ENCODE measurements at regions not wholly inside any gene's neighbourhood (a gene's known extent, or its start where the extent isn't known, plus 50 kb on each side); places are given as distances from the start of the nearest gene placed in this dataset.

GRCh38 chr7:152966189-152966588 lies 206.6 kb downstream of the ACTR3B start:
- Mint-ChIP-seq H3K36me3 (ENCODE audit: low read depth) (no peaks in the 10 kb centered on the region), H3K27ac (no peak overlapping the region), H3K4me3 (ENCODE audit: low read depth) (no peak overlapping the region), H3K4me1 (ENCODE audit: low read depth) (no peaks in the 10 kb centered on the region), H3K9me3 (no peaks in the 10 kb centered on the region), H3K27me3 (ENCODE audit: low read depth) (no peaks in the 10 kb centered on the region)
- no peak for DNase-seq (ENCODE audit: low spot score)
- intact Hi-C loops (cut with micrococcal nuclease) = no loop called here

DNA sequence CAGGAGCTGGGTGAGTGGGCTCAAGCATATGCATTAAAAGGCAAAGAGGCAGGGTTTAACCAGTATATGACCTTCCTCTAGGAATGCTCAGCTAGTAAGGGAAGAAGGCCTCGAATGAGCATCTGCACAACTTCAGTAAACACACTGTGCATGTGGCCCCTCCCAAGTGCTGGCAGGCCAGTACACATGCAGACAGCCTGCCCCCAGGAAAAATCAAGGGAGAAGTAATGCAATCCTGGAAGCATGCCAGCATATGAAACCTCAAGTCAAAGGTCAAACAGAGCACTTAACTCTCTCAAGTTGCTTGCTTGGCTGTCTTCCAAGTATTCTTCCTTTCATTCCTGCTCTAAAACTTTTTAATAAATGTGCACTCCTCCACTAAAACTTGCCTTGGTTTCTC lies 208.4 kb downstream of the ACTR3B start:
- H3K4me1 Mint-ChIP-seq (ENCODE audit: low read depth) = no peaks in the 10 kb centered on the region

DNA sequence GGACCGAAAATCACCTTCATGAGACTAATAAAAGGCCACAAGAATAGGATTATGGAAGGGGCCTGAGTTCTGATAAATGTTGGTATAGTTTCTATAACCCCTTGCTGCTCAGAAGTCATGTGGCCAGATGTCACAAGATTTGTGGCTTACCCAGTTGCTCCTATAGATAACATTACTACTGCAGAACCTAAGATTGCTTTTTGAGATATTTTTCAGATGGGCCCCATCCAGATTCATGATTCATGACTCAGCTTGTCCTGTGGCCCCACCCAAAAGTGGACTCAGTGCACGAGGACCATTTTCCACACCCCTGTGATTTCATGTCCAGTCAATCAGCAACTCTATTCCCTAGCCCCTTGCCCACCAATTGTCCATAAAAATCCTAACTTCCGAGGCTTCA lies 209.0 kb downstream of the ACTR3B start:
- no peak for DNase-seq (ENCODE audit: low spot score)
- Mint-ChIP-seq H3K4me3 (ENCODE audit: low read depth) (no peak overlapping the region), H3K27ac (no peak overlapping the region), H3K36me3 (ENCODE audit: low read depth) (no peaks in the 10 kb centered on the region), H3K27me3 (ENCODE audit: low read depth) (no peaks in the 10 kb centered on the region), H3K9me3 (peaks cover 4% of the 10 kb centered on the region), H3K4me1 (ENCODE audit: low read depth) (no peaks in the 10 kb centered on the region)
- intact Hi-C loops (cut with micrococcal nuclease) = no loop called here

More for the DNA sequence above, 208.4 kb downstream of the ACTR3B start:
- no peaks in the 10 kb centered on the region for H3K27me3 Mint-ChIP-seq (ENCODE audit: low read depth)
- intact Hi-C loops (cut with micrococcal nuclease) = no loop called here
- H3K27ac Mint-ChIP-seq = no peak overlapping the region
- DNase-seq (ENCODE audit: low spot score) = no peak
- H3K36me3 Mint-ChIP-seq (ENCODE audit: low read depth) = no peaks in the 10 kb centered on the region
- peaks cover 4% of the 10 kb centered on the region for H3K9me3 Mint-ChIP-seq
- H3K4me3 Mint-ChIP-seq (ENCODE audit: low read depth) = no peak overlapping the region

GRCh38 chr7:152969335-152969734 lies 209.8 kb downstream of the ACTR3B start:
- intact Hi-C loops (cut with micrococcal nuclease) = no loop called here
- Mint-ChIP-seq H3K9me3 (peaks cover 4% of the 10 kb centered on the region), H3K27me3 (ENCODE audit: low read depth) (no peaks in the 10 kb centered on the region), H3K36me3 (ENCODE audit: low read depth) (no peaks in the 10 kb centered on the region), H3K4me1 (ENCODE audit: low read depth) (no peaks in the 10 kb centered on the region), H3K4me3 (ENCODE audit: low read depth) (no peak overlapping the region), H3K27ac (no peak overlapping the region)
- DNase-seq (ENCODE audit: low spot score) = no peak

DNA sequence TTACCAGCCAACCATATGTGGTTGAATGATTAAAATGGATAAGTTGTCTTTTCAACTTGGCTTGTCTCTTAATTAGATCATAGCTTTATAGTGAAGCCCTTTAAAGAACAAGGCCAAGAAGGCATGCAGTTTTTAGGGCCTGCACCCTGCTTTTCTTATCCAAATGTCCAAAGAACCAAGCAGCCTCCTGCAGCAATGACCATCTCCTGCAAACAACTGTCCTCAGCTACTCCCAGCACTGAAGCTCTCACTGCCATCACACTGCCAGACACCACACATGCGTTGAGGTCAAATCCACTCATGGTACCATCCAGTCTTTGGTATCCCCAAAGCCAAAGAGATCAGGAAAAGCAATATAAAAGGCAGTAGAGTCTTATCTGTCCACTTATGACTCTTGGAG lies 210.3 kb downstream of the ACTR3B start:
- DNase-seq (ENCODE audit: low spot score) = no peak
- no peaks in the 10 kb centered on the region for H3K4me1 Mint-ChIP-seq (ENCODE audit: low read depth)
- H3K36me3 Mint-ChIP-seq (ENCODE audit: low read depth) = no peaks in the 10 kb centered on the region
- intact Hi-C loops (cut with micrococcal nuclease) = no loop called here
- H3K27ac Mint-ChIP-seq = no peak overlapping the region
- peaks cover 4% of the 10 kb centered on the region for H3K9me3 Mint-ChIP-seq
- H3K27me3 Mint-ChIP-seq (ENCODE audit: low read depth) = no peaks in the 10 kb centered on the region
- no peak overlapping the region for H3K4me3 Mint-ChIP-seq (ENCODE audit: low read depth)

DNA sequence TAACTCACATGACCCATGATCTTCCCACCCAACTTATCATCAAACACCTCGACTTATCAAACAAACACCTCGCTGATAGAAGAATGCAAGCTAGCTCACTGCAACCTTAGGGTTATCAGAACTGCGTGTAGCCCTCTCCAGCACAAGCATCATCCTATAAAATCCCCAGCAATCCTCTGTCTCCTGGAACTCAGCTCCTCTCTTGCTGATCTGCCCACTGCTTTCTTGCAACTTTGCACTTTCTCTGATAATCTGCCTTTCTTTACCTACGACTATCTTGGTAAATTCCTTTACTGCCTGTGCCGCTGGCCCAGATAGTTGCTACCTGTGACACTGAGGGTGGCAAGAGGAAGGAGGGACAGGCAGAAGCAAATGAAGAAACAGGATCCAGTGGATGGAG lies 210.9 kb downstream of the ACTR3B start:
- no peaks in the 10 kb centered on the region for H3K36me3 Mint-ChIP-seq (ENCODE audit: low read depth)
- H3K4me3 Mint-ChIP-seq (ENCODE audit: low read depth) = no peak overlapping the region
- intact Hi-C loops (cut with micrococcal nuclease) = no loop called here
- no peak for DNase-seq (ENCODE audit: low spot score)
- peaks cover 4% of the 10 kb centered on the region for H3K9me3 Mint-ChIP-seq
- H3K27ac Mint-ChIP-seq = no peak overlapping the region
- H3K4me1 Mint-ChIP-seq (ENCODE audit: low read depth) = no peaks in the 10 kb centered on the region
- H3K27me3 Mint-ChIP-seq (ENCODE audit: low read depth) = no peaks in the 10 kb centered on the region

GRCh38 chr7:152974577-152974976 lies 215.0 kb downstream of the ACTR3B start:
- Mint-ChIP-seq H3K4me3 (ENCODE audit: low read depth) (no peak overlapping the region), H3K27me3 (ENCODE audit: low read depth) (no peaks in the 10 kb centered on the region), H3K9me3 (peaks cover 4% of the 10 kb centered on the region), H3K4me1 (ENCODE audit: low read depth) (no peaks in the 10 kb centered on the region), H3K27ac (no peak overlapping the region), H3K36me3 (ENCODE audit: low read depth) (no peaks in the 10 kb centered on the region)
- DNase-seq (ENCODE audit: low spot score) = no peak
- intact Hi-C loops (cut with micrococcal nuclease) = no loop called here

- intact Hi-C loops (cut with micrococcal nuclease) = no loop called here
- no peaks in the 10 kb centered on the region for H3K36me3 Mint-ChIP-seq (ENCODE audit: low read depth)
- no peaks in the 10 kb centered on the region for H3K4me1 Mint-ChIP-seq (ENCODE audit: low read depth)
- DNase-seq (ENCODE audit: low spot score) = no peak
- H3K27ac Mint-ChIP-seq = no peak overlapping the region
- peaks cover 4% of the 10 kb centered on the region for H3K9me3 Mint-ChIP-seq
- no peak overlapping the region for H3K4me3 Mint-ChIP-seq (ENCODE audit: low read depth)
- H3K27me3 Mint-ChIP-seq (ENCODE audit: low read depth) = no peaks in the 10 kb centered on the region
These were observed 215.5 kb downstream of the ACTR3B start for GRCh38 chr7:152975076-152975475.

DNA sequence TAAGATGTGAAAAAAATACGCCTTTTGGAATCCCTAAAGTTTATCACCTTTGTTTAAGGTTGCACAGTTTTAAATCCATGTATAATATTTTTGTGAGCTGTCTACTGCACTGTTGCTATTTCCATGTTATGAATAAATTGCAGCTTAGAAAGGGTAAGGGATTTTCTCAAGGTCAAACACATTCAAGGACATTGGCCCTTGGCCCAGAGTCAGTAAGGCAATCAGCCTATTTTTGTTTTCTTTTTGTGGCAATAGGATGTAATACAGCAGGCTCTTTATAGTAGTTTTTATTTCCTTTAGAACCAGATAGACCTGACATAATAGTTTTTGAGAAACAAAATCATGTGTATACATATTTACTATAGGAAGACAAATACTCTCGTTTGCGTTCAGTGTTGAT lies 219.8 kb downstream of the ACTR3B start:
- Mint-ChIP-seq H3K36me3 (ENCODE audit: low read depth) (no peaks in the 10 kb centered on the region), H3K27ac (no peak overlapping the region), H3K4me3 (ENCODE audit: low read depth) (no peak overlapping the region), H3K9me3 (no peaks in the 10 kb centered on the region), H3K27me3 (ENCODE audit: low read depth) (no peaks in the 10 kb centered on the region), H3K4me1 (ENCODE audit: low read depth) (no peaks in the 10 kb centered on the region)
- intact Hi-C loops (cut with micrococcal nuclease) = no loop called here
- DNase-seq (ENCODE audit: low spot score) = no peak

- Mint-ChIP-seq H3K9me3 (no peaks in the 10 kb centered on the region), H3K4me3 (ENCODE audit: low read depth) (no peak overlapping the region), H3K36me3 (ENCODE audit: low read depth) (no peaks in the 10 kb centered on the region), H3K27me3 (ENCODE audit: low read depth) (no peaks in the 10 kb centered on the region), H3K27ac (no peak overlapping the region), H3K4me1 (ENCODE audit: low read depth) (no peaks in the 10 kb centered on the region)
- no peak for DNase-seq (ENCODE audit: low spot score)
- intact Hi-C loops (cut with micrococcal nuclease) = no loop called here
These were observed 224.9 kb downstream of the ACTR3B start for GRCh38 chr7:152984421-152984820.

- Mint-ChIP-seq H3K27me3 (ENCODE audit: low read depth) (no peaks in the 10 kb centered on the region), H3K4me3 (ENCODE audit: low read depth) (no peak overlapping the region), H3K9me3 (no peaks in the 10 kb centered on the region), H3K4me1 (ENCODE audit: low read depth) (no peaks in the 10 kb centered on the region), H3K36me3 (ENCODE audit: low read depth) (no peaks in the 10 kb centered on the region), H3K27ac (no peak overlapping the region)
- no peak for DNase-seq (ENCODE audit: low spot score)
- intact Hi-C loops (cut with micrococcal nuclease) = no loop called here
These were observed 226.8 kb downstream of the ACTR3B start for GRCh38 chr7:152986376-152986775.

GRCh38 chr7:152987656-152988055 lies 228.1 kb downstream of the ACTR3B start:
- Mint-ChIP-seq H3K9me3 (no peaks in the 10 kb centered on the region), H3K4me3 (ENCODE audit: low read depth) (no peak overlapping the region), H3K4me1 (ENCODE audit: low read depth) (no peaks in the 10 kb centered on the region), H3K36me3 (ENCODE audit: low read depth) (no peaks in the 10 kb centered on the region), H3K27ac (no peak overlapping the region), H3K27me3 (ENCODE audit: low read depth) (no peaks in the 10 kb centered on the region)
- intact Hi-C loops (cut with micrococcal nuclease) = no loop called here
- no peak for DNase-seq (ENCODE audit: low spot score)

GRCh38 chr7:152989889-152990380 lies 230.4 kb downstream of the ACTR3B start:
- Mint-ChIP-seq H3K27ac (no peak overlapping the region), H3K9me3 (no peaks in the 10 kb centered on the region), H3K4me3 (ENCODE audit: low read depth) (no peak overlapping the region), H3K36me3 (ENCODE audit: low read depth) (no peaks in the 10 kb centered on the region), H3K4me1 (ENCODE audit: low read depth) (no peaks in the 10 kb centered on the region), H3K27me3 (ENCODE audit: low read depth) (no peaks in the 10 kb centered on the region)
- intact Hi-C loops (cut with micrococcal nuclease) = no loop called here
- DNase-seq (ENCODE audit: low spot score) = no peak

GRCh38 chr7:152998420-152998819 lies 238.9 kb downstream of the ACTR3B start:
- Mint-ChIP-seq H3K27me3 (ENCODE audit: low read depth) (no peaks in the 10 kb centered on the region), H3K4me1 (ENCODE audit: low read depth) (no peaks in the 10 kb centered on the region), H3K4me3 (ENCODE audit: low read depth) (no peak overlapping the region), H3K9me3 (peaks cover 14% of the 10 kb centered on the region), H3K27ac (no peak overlapping the region), H3K36me3 (ENCODE audit: low read depth) (no peaks in the 10 kb centered on the region)
- intact Hi-C loops (cut with micrococcal nuclease) = no loop called here
- no peak for DNase-seq (ENCODE audit: low spot score)
